ENCODE measurements at regions not wholly inside any gene's neighbourhood (a gene's known extent, or its start where the extent isn't known, plus 50 kb on each side); places are given as distances from the start of the nearest gene placed in this dataset.
"Not testable (repeated sequence)": the region's sequence is repeated elsewhere in the genome, so short reads cannot be mapped to it uniquely, and the experiment has no call there.

DNA sequence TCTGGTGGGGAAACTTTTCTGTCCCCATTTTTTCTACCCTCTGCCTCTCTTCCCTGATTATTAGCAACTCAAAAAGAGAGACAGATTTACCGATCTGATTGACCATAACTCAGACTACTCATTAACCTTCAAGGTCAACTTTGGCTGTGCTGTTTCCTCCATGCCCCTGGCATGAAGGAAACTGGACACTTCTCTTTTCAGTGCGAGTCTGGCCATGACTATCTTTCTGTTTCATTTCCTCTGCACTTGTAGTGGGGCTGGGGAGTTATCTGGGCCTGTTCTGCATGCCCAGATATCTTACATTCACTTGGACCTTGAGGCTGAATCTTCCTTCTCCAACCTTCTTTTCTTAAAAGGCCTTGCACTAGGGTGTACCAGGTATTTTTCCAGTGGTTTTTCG, 76.9 kb upstream of the SLCO2A1 start:
- no peak overlapping the region for H3K4me3 ChIP-seq (ENCODE audit: low read depth, low read length)
- TF ChIP-seq, protein P1, sequence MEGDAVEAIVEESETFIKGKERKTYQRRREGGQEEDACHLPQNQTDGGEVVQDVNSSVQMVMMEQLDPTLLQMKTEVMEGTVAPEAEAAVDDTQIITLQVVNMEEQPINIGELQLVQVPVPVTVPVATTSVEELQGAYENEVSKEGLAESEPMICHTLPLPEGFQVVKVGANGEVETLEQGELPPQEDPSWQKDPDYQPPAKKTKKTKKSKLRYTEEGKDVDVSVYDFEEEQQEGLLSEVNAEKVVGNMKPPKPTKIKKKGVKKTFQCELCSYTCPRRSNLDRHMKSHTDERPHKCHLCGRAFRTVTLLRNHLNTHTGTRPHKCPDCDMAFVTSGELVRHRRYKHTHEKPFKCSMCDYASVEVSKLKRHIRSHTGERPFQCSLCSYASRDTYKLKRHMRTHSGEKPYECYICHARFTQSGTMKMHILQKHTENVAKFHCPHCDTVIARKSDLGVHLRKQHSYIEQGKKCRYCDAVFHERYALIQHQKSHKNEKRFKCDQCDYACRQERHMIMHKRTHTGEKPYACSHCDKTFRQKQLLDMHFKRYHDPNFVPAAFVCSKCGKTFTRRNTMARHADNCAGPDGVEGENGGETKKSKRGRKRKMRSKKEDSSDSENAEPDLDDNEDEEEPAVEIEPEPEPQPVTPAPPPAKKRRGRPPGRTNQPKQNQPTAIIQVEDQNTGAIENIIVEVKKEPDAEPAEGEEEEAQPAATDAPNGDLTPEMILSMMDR (IDR thresholded peaks at IDR 0.05; ENCODE audit: low read depth, low read length, missing control alignments) = no peak
- DNase-seq (ENCODE audit: low read depth) = no peak
- in situ Hi-C loops (cut with HindIII; ENCODE audit: low sequenced_read_pairs) = loop anchor here (5.0 kb wide), 1 partner anchor 74 kb away; no protein-coding TSS in a partner anchor

DNA sequence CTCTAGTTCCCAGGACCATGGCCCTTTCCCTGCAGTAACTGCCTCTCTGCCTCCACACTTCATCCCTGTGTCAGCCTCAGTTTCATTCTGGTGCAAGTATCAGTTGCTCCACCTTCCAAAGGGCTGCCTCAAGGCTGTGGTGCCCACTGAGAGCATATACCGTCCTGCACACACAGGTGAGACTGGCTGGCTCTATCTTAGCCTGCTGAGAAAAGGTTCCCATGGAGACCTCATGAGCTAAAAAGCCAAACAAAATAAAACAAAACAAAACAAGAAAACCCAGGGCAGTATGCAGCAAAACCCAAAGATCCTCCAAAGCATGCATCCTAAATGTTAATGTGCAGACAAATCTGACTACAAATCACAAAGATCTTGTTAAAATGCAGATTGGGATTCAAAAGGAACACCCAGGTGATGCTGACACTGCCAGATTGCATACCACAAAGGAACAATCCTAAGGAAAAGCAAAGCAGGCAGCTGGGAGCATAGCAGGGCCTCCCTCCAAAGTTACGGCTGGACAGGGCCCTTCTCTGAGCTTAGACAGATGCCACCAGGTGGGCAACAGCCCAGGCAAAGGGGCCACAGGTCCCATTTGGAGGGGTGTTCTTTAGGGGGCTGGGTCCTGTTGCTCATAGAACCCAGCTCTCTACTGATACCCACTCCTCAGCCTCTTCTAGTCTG, 76.3 kb upstream of the SLCO2A1 start:
- in situ Hi-C loops (cut with HindIII; ENCODE audit: low sequenced_read_pairs) = loop anchor here (5.0 kb wide), 1 partner anchor 74 kb away; no protein-coding TSS in a partner anchor
- TF ChIP-seq, protein P1 (IDR thresholded peaks at IDR 0.05; ENCODE audit: low read depth, low read length, missing control alignments) = no peak
- H3K4me3 ChIP-seq (ENCODE audit: low read depth, low read length) = no peak overlapping the region
- no peak for DNase-seq (ENCODE audit: low read depth)

DNA sequence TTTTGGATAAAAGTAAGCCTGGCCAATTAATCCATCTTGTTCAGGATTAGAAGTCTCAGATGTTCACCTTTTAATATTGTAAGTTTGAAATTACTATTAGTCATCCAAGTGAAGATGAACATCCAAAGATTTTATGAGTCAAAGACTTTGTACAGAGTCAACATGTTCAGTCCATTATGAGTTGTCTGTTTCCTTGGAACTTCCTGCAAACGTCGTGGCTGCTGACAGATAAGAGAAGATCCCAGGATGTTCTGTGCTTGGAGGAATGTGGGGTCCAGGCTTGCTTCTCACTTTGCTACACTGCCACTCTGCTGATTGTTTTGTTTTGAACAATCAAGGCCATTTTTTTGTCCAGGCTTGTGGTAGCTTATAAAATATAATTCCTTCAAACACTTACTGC, 74.3 kb upstream of the SLCO2A1 start:
- DNase-seq (ENCODE audit: low read depth) = no peak
- in situ Hi-C loops (cut with HindIII; ENCODE audit: low sequenced_read_pairs) = no loop called here
- TF ChIP-seq, protein P1 (IDR thresholded peaks at IDR 0.05; ENCODE audit: low read depth, low read length, missing control alignments) = no peak
- no peak overlapping the region for H3K4me3 ChIP-seq (ENCODE audit: low read depth, low read length)

DNA sequence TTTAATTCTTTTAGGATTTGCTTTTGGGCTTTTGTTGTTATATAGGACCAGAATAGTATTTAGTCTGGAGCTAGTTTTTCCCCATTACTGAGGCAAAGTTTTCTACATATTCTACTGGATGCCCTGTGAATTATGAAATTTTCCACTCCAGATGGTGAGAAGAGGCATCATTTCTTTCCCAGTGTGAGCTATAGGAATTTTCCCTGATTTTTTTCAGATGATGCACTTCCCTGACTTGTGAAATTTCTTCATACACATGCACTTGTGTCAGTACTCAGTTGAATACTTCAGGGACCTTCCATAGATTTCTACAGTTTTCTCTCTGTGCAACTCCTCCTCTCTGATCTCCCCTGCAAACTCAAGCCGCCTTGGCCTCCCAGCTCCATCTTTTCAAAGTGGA, 73.7 kb upstream of the SLCO2A1 start:
- H3K4me3 ChIP-seq (ENCODE audit: low read depth, low read length) = no peak overlapping the region
- in situ Hi-C loops (cut with HindIII; ENCODE audit: low sequenced_read_pairs) = no loop called here
- TF ChIP-seq, protein P1 (IDR thresholded peaks at IDR 0.05; ENCODE audit: low read depth, low read length, missing control alignments) = no peak
- no peak for DNase-seq (ENCODE audit: low read depth)

DNA sequence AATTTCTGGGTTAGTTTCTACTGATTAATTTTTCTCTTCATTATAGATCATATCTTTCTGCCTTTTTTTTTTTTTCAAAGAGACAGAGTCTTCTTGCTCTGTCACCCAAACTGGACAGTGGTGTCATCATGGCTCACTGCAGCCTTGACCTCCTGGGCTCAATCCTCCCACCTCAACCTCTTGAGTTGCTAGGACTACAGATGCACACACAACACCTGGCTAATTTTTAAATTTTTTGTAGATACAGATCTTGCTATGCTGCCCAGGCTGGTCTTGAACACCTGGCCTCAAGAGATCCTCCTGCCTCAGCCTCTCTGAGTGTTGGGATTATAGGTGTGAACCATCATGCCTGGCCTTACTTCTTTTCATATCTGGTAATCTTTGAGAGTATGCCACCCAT, 73.3 kb upstream of the SLCO2A1 start:
- TF ChIP-seq, protein P1 (IDR thresholded peaks at IDR 0.05; ENCODE audit: low read depth, low read length, missing control alignments) = no peak
- in situ Hi-C loops (cut with HindIII; ENCODE audit: low sequenced_read_pairs) = no loop called here
- no peak overlapping the region for H3K4me3 ChIP-seq (ENCODE audit: low read depth, low read length)
- DNase-seq (ENCODE audit: low read depth) = no peak

DNA sequence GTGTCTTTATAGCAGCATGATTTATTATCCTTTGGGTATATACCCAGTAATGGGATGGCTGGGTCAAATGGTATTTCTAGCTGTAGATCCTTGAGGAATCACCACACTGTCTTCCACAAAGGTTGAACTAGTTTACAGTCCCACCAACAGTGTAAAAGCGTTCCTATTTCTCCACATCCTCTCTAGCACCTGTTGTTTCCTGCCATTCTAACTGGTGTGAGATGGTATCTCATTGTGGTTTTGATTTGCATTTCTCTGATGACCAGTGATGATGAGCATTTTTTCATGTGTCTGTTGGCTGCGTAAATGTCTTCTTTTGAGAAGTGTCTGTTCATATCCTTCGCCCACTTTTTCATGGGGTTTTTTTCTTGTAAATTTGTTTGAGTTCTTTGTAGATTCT, 66.5 kb upstream of the SLCO2A1 start:
- in situ Hi-C loops (cut with HindIII; ENCODE audit: low sequenced_read_pairs); H3K4me3 ChIP-seq (ENCODE audit: low read depth, low read length); DNase-seq (ENCODE audit: low read depth): not testable (repeated sequence)

DNA sequence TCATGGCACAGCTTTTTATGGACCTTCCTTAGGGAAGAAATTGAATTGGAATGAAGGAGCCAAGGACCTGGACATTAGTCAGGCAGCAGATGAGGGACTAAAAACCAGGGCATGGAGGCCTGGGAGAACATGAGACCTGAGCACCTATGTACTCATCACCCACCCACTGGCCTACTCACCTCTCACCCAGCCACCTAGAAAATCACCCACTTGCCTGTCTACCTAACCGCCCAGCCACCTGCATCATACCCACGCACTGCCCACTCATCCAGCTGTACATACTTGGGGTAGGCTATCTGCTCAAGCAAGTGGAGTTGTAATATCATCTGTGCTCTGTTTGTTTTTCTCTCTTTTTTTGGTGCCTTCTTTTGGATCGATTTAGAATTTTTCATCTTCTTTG, 65.3 kb upstream of the SLCO2A1 start:
- no peak for DNase-seq (ENCODE audit: low read depth)
- H3K4me3 ChIP-seq (ENCODE audit: low read depth, low read length) = no peak overlapping the region
- in situ Hi-C loops (cut with HindIII; ENCODE audit: low sequenced_read_pairs) = no loop called here
- TF ChIP-seq, protein P1 (IDR thresholded peaks at IDR 0.05; ENCODE audit: low read depth, low read length, missing control alignments) = no peak

All from astrocyte of the cerebellum (primary cell).